HEK293 (cell line): ENCODE measurements at regions not wholly inside any gene's neighbourhood (a gene's known extent, or its start where the extent isn't known, plus 50 kb on each side); places are given as distances from the start of the nearest gene placed in this dataset.

ENCODE experiments used
- CTCF ChIA-PET: fragments of 350-600 bp; formaldehyde crosslinking; extraction: SDS; loops from one replicate; lab custom pipeline; 2021; ENCODE audit warnings: antibody characterized with exemption; lab: Yijun Ruan, JAX
- POLR2A ChIA-PET: fragments of 300-600 bp; formaldehyde crosslinking; extraction: SDS; loops from one replicate; lab custom pipeline; 2020; ENCODE audit warnings: antibody characterized with exemption, inconsistent platforms; lab: Yijun Ruan, JAX
- H3K27ac ChIP-seq: fragments of 200-500 bp; sonication (Bioruptor generic); 2 replicates; pipeline ENCODE4 v1.5.1; 2014; ENCODE audit warnings: low read depth, low read length, control low read depth, inconsistent platforms; ENCODE audit errors: extremely low read depth
- H3K36me3 ChIP-seq, 2 experiments: fragments of 200-500 bp in 1 of 2; sonication (Bioruptor generic) in 1 of 2; 1 replicate in 1 of 2; 2 replicates in 1 of 2; pipeline ENCODE4 v1.5.1; 2014 to 2017; ENCODE audit warnings: inconsistent platforms in 2 of 2, low read length in 2 of 2; ENCODE audit not compliant: control insufficient read depth in 2 of 2, insufficient read depth in 1 of 2
- H3K4me1 ChIP-seq: fragments of 200-500 bp; sonication (Bioruptor generic); 2 replicates; pipeline ENCODE4 v1.5.1; 2014; ENCODE audit warnings: mild to moderate bottlenecking, low read length, inconsistent platforms; ENCODE audit not compliant: control insufficient read depth, insufficient read depth
- H3K4me3 ChIP-seq: 2 replicates; pipeline ENCODE4 v1.5.1; 2011; ENCODE audit warnings: low read depth, mild to moderate bottlenecking, control low read depth, low read length, moderate library complexity
- H3K9me3 ChIP-seq: fragments of 200-500 bp; sonication (Bioruptor generic); 2 replicates; pipeline ENCODE4 v1.5.1; 2014; ENCODE audit warnings: low read depth, low read length, inconsistent platforms; ENCODE audit not compliant: control insufficient read depth, insufficient read depth
- ELK4 ChIP-seq: IDR thresholded peaks from 2 replicates; pipeline ENCODE4 v1.6.1; 2011; ENCODE audit warnings: mild to moderate bottlenecking, low read depth, low read length, borderline replicate concordance
- FEZF1 ChIP-seq: fragments of 450-650 bp; formaldehyde crosslinking; IDR thresholded peaks from 2 replicates; pipeline ENCODE4 v1.5.1; 2016; ENCODE audit warnings: missing biosample characterization, missing genetic modification characterization
- INSM2 ChIP-seq: fragments of 450-650 bp; formaldehyde crosslinking; IDR thresholded peaks from 2 replicates; pipeline ENCODE4 v1.5.1; 2016; ENCODE audit warnings: missing biosample characterization, missing genetic modification characterization
- KLF10 ChIP-seq: fragments of 450-650 bp; IDR thresholded peaks from 2 replicates; pipeline ENCODE4 v1.5.1; 2018; ENCODE audit warnings: missing biosample characterization, mild to moderate bottlenecking, missing genetic modification characterization
- MZF1 ChIP-seq: fragments of 450-650 bp; formaldehyde crosslinking; IDR thresholded peaks from 2 replicates; pipeline ENCODE4 v1.5.1; 2017; ENCODE audit warnings: missing biosample characterization, missing genetic modification characterization, borderline replicate concordance
- OSR2 ChIP-seq: fragments of 450-650 bp; formaldehyde crosslinking; IDR thresholded peaks from 2 replicates; pipeline ENCODE4 v1.5.1; 2016; ENCODE audit warnings: missing biosample characterization, missing genetic modification characterization
- TCF7L2 ChIP-seq: IDR thresholded peaks from 2 replicates; pipeline ENCODE4 v1.6.1; 2011; ENCODE audit warnings: low read depth, mild to moderate bottlenecking, inconsistent platforms, low read length, moderate library complexity, borderline replicate concordance
- ZBTB49 ChIP-seq: fragments of 450-650 bp; formaldehyde crosslinking; IDR thresholded peaks from 2 replicates; pipeline ENCODE4 v1.5.1; 2016; ENCODE audit warnings: missing biosample characterization, missing genetic modification characterization, low read depth
- ZFHX2 ChIP-seq: fragments of 450-650 bp; formaldehyde crosslinking; conservative IDR thresholded peaks from 2 replicates; pipeline ENCODE4 v1.5.1; 2016; ENCODE audit warnings: missing biosample characterization, missing genetic modification characterization
- ZNF223 ChIP-seq: fragments of 450-650 bp; formaldehyde crosslinking; IDR thresholded peaks from 2 replicates; pipeline ENCODE4 v1.5.1; 2016; ENCODE audit warnings: missing biosample characterization, missing genetic modification characterization
- ZNF311 ChIP-seq: fragments of 450-650 bp; formaldehyde crosslinking; IDR thresholded peaks from 2 replicates; pipeline ENCODE4 v1.5.1; 2017; ENCODE audit warnings: missing biosample characterization, missing genetic modification characterization, borderline replicate concordance
- ZNF354C ChIP-seq: fragments of 450-650 bp; formaldehyde crosslinking; IDR thresholded peaks from 2 replicates; pipeline ENCODE4 v1.5.1; 2016; ENCODE audit warnings: missing biosample characterization, missing genetic modification characterization, low read depth, borderline replicate concordance
- ZNF362 ChIP-seq: fragments of 450-650 bp; formaldehyde crosslinking; IDR thresholded peaks from 2 replicates; pipeline ENCODE4 v1.5.1; 2016; ENCODE audit warnings: missing biosample characterization, missing genetic modification characterization
- ZNF366 ChIP-seq: fragments of 450-650 bp; formaldehyde crosslinking; conservative IDR thresholded peaks from 2 replicates; pipeline ENCODE4 v1.5.1; 2016; ENCODE audit warnings: missing biosample characterization, missing genetic modification characterization
- ZNF37A ChIP-seq: fragments of 450-650 bp; IDR thresholded peaks from 2 replicates; pipeline ENCODE4 v1.5.1; 2018; ENCODE audit warnings: missing biosample characterization, missing genetic modification characterization
- ZNF510 ChIP-seq: fragments of 450-650 bp; formaldehyde crosslinking; IDR thresholded peaks from 2 replicates; pipeline ENCODE4 v1.5.1; 2018; ENCODE audit warnings: mild to moderate bottlenecking, missing genetic modification characterization, missing biosample characterization; ENCODE audit not compliant: insufficient replicate concordance
- ZNF518A ChIP-seq: fragments of 450-650 bp; formaldehyde crosslinking; conservative IDR thresholded peaks from 2 replicates; pipeline ENCODE4 v1.5.1; 2016; ENCODE audit warnings: low read depth, missing biosample characterization, missing genetic modification characterization
- ZNF558 ChIP-seq: fragments of 450-650 bp; formaldehyde crosslinking; IDR thresholded peaks from 2 replicates; pipeline ENCODE4 v1.5.1; 2016; ENCODE audit warnings: missing biosample characterization, missing genetic modification characterization
- ZNF600 ChIP-seq: fragments of 450-650 bp; formaldehyde crosslinking; IDR thresholded peaks from 2 replicates; pipeline ENCODE4 v1.5.1; 2016; ENCODE audit warnings: missing biosample characterization, missing genetic modification characterization
- ZNF610 ChIP-seq: fragments of 450-650 bp; formaldehyde crosslinking; IDR thresholded peaks from 2 replicates; pipeline ENCODE4 v1.5.1; 2016; ENCODE audit warnings: missing biosample characterization, missing genetic modification characterization, borderline replicate concordance
- ZNF785 ChIP-seq: fragments of 450-650 bp; formaldehyde crosslinking; IDR thresholded peaks from 2 replicates; pipeline ENCODE4 v1.5.1; 2016; ENCODE audit warnings: missing biosample characterization, missing genetic modification characterization
- ZNF792 ChIP-seq: fragments of 450-650 bp; formaldehyde crosslinking; IDR thresholded peaks from 2 replicates; pipeline ENCODE4 v1.5.1; 2016; ENCODE audit warnings: missing biosample characterization, missing genetic modification characterization
- ZNF830 ChIP-seq: fragments of 450-650 bp; IDR thresholded peaks from 2 replicates; pipeline ENCODE4 v1.5.0; 2018; ENCODE audit warnings: missing biosample characterization, missing genetic modification characterization, low read depth, mild to moderate bottlenecking, moderate library complexity

GRCh38 chr6:126152372-126152745 is 166.0 kb downstream of the TRMT11 start (continued):
- no peak for TF ChIP-seq ZNF37A (tag by site-specific recombination)
- TF ChIP-seq OSR2, result no peak
- no peak for TF ChIP-seq ZNF354C (tag by site-specific recombination)
- TF ChIP-seq FEZF1, result no peak
- TF ChIP-seq ZNF510 (tag by site-specific recombination), result no peak
- TF ChIP-seq ZNF558 (tag by site-specific recombination), result no peak
- TF ChIP-seq ZNF600, result no peak
- TF ChIP-seq ELK4, result no peak
- no peak for TF ChIP-seq ZNF518A
- TF ChIP-seq ZNF311 (tag by site-specific recombination), result no peak

GRCh38 chr6:126153661-126154060 is 167.3 kb downstream of the TRMT11 start:
- H3K4me3 ChIP-seq, result no peak overlapping the region
- no peaks in the 10 kb centered on the region for H3K4me1 ChIP-seq
- TF ChIP-seq KLF10 (tag by site-specific recombination), result 0 out of 2 replicates have a peak, but pooled peaks have one; percentile 23
- no peak for TF ChIP-seq ZNF600
- no peak for TF ChIP-seq ZFHX2 (tag by site-specific recombination)
- H3K27ac ChIP-seq, result no peak overlapping the region
- CTCF ChIA-PET, result no interaction called here
- POLR2A ChIA-PET, result no interaction called here
- H3K9me3 ChIP-seq, result no peaks in the 10 kb centered on the region
- H3K36me3 ChIP-seq, result no peaks in the 10 kb centered on the region

- ChIA-PET POLR2A (no interaction called here), CTCF (no interaction called here)
- no peak overlapping the region for H3K27ac ChIP-seq
- no peaks in the 10 kb centered on the region for H3K9me3 ChIP-seq
- H3K4me3 ChIP-seq, result no peak overlapping the region
- H3K36me3 ChIP-seq, result no peaks in the 10 kb centered on the region
- no peaks in the 10 kb centered on the region for H3K4me1 ChIP-seq
- TF ChIP-seq ZNF830 (tag by site-specific recombination) (no peak), MZF1 (no peak), ZNF223 (tag by site-specific recombination) (no peak), ZBTB49 (tag by site-specific recombination) (no peak), ZNF362 (tag by site-specific recombination) (no peak), TCF7L2 (no peak), INSM2 (no peak), ZFHX2 (tag by site-specific recombination) (no peak), ZNF792 (tag by site-specific recombination) (no peak), ZNF366 (tag by site-specific recombination) (no peak), ZNF610 (tag by site-specific recombination) (no peak), ZNF785 (tag by site-specific recombination) (no peak)
Observed at GRCh38 chr6:126156973-126157372, 170.6 kb downstream of the TRMT11 start.
